GM19452 (cell line): ENCODE measurements at regions not wholly inside any gene's neighbourhood (a gene's known extent, or its start where the extent isn't known, plus 50 kb on each side); places are given as distances from the start of the nearest gene placed in this dataset.
"Not testable (repeated sequence)": the region's sequence is repeated elsewhere in the genome, so short reads cannot be mapped to it uniquely, and the experiment has no call there.

Experiments
- ATAC-seq: cut with Tn5 transposase; IDR thresholded peaks from one replicate; pipeline ENCODE4 v1.9.1; 2021; ENCODE audit not compliant: unreplicated experiment

DNA sequence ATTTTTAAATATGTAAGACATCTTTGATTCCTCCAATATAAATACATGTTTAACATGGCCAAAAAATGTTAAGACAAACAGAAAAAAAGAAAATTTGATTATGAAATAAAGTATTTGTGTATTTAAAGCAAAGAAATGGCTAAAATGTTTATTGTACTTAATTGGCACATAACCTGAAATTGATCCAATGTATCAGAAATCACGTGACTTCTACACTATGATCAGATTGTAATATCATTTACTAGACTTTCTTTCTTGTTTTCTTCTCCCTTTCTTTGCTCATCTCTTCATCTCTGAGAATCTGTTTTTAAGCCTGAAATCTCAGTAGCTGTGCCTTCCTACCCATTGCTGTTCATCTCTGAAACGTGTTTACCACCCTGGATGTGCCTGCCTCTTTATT lies 420.3 kb downstream of the RSL24D1 start:
- ATAC-seq = no peak

DNA sequence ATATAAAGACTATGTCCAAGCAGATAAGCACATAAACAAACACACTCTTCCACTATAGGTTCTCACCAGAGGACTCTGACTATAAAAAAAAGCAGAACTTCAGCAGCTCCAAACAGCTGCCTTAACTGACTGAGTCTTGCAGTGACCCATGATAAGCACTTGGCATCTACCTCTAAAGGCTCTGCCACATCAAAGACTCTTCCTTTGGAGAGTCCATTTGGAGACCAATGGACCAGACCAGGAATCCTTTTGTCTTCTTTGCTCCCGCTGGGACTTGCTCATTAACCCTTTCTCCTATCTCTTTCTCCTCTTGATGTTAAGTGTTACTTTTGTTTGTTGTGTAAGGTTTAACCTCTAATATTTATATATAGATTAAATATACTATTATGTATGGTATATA lies 424.1 kb downstream of the RSL24D1 start:
- no peak for ATAC-seq

DNA sequence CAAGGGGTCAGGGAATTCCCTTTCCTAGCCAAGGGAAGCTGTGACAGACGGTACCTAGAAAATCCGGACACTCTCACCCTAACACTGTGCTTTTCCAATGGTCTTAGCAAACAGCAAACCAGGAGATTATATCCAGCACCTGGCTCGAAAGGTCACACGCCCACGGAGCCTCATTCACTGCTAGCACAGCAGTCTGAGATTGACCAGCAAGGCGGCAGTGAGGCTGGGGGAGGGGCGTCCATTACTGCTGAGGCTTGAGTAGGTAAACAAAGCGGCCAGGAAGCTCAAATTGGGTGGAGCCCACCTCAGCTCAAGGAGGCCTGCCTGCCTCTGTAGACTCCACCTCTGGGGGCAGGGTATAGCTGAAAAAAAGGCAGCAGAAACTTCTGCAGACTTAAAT lies 447.3 kb downstream of the RSL24D1 start:
- not testable (repeated sequence) for ATAC-seq

DNA sequence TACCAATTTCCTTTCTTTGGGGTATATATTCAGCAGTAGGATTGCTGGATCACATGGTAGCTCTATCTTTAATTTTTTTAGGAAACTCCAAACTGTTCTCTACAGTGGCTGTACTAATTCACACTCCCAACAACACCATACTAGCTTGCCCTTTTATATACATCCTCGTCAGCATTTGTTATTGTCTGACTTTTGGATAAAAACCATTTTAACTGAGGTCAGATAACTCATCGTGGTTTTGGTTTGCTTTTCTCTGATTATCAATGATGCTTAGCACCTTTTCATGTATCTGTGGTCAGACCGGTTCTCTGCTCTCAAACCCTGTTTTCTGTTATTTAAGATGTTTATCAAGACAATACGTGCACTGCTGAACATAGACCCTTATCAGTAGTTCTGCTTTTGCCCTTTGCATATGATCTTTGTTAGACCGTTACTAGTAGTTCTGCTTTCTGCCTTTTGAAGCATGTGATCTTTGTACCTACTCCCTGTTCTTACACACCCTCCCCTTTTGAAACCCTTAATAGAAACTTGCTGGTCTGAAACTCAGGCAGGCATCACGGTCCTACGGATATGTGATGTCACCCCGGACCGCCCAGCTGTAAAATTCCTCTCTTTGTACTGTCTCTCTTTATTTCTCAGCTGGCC lies 474.3 kb downstream of the RSL24D1 start:
- no peak for ATAC-seq

DNA sequence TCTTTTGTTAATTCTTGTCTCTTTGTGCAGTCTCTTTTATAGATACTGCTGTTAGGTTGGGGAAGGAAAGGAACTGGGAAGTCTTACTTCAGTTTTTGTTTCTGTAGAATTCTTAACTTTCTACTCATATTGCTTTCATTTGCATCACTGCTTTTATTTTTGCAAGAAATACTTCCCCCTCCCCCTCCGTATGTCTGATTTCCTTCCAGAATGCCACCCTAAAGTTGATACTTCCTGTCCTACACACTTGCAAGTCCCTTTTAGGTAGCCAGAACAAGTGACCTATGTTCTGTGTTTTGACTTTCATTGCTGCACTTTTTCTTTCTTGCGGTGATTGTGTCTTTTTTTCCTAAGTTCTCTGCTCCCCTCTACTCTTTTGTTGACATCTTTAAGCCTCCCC lies 477.4 kb downstream of the RSL24D1 start:
- no peak for ATAC-seq

DNA sequence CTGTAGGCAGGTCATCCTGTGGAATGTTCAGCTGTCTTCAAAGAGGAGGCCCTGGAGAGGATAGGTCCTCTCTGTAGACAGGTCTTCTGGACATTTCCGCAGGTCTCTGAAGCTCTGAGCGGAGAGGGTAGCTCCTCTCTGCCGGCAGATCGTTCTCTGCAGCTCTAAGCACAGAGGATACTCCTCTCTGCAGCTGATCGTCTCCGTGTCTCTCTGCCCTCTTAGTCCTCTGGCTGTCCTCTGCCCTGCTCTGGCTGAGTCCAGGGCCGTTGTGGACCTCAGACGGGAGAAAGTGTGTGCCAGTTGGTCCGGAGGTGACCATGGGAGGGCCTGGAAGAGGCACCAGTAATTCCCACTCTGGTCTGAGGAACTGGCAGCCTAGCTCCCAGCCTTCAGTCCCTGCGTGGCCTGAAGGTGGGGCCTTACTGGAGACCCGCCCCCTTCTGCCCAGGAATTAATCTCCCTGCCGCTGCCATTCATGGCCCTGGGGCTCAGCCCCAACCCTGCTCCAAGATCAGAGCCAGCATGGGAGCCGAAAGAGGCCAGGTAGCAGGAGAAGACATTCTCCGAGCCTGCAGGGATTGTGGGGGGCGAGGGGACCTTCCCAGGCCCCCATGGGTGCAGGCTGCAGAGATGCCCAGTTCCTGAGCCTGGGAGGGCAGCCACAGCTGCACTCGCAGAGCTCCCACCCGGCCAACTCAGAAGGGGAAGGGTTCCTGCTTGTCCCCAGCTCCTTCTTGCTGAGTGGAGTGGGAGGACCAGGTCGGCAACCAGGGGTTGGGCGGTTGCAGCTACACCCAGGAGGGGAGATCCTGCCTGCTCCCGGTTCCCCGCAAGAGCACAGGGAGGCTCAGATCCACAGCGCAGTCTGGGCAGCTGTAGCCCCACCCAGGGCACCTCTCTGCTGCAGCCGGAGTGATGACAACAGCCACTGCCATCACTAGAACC lies 488.7 kb downstream of the RSL24D1 start:
- no peak for ATAC-seq

DNA sequence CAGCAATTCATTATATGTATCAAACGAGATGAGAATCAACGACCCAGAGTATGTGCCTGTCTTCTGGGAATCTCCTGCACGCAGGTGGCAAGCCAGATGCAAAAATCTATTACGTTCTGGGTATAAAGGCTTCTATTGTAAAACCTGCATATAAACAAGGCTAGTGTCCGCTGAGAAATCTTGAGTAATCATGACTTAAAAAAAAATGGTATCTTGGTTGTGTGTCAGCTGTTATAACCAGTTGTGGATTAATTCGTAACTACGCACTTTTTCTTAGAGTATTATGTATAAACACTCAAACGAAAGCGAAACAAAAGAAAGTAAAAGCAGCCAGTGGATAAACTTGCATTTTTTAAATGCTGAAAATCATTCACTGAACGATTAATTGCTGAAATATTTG lies 509.1 kb downstream of the RSL24D1 start:
- no peak for ATAC-seq
